ENCODE measurements at regions not wholly inside any gene's neighbourhood (a gene's known extent, or its start where the extent isn't known, plus 50 kb on each side); places are given as distances from the start of the nearest gene placed in this dataset.
"Not testable (repeated sequence)": the region's sequence is repeated elsewhere in the genome, so short reads cannot be mapped to it uniquely, and the experiment has no call there.

DNA sequence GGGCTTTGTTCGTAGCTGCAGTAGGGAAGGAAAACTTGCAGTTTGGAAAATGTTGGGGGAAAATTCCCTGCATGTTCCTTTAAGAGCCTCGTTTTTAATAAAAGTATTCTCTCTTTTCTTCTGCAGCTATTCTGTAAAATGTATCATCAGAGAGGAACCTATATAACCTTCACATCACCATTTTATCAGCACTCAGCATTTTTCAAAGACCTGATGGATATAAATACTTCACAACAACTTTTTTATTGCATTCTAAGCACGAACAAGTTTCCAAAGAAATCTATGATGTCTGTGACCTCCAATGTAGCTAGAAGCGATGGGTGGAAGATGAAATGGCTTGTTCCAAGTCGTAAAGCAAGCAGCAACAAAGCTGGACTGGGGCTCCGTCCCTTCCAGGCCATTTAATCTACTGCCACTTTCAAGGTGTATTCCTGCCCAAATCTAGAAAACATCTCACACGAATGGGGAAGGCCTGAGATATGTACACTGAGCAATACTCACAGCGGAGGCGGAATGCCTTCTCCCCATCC is 84.0 kb downstream of the NSUN2 start:
- no peaks in the 10 kb centered on the region for H3K4me1 Mint-ChIP-seq (ENCODE audit: unreplicated experiment)
- no peak overlapping the region for H3K4me3 Mint-ChIP-seq (ENCODE audit: unreplicated experiment)
- H3K27ac Mint-ChIP-seq (ENCODE audit: unreplicated experiment) = no peak overlapping the region
- TF ChIP-seq, protein P1, sequence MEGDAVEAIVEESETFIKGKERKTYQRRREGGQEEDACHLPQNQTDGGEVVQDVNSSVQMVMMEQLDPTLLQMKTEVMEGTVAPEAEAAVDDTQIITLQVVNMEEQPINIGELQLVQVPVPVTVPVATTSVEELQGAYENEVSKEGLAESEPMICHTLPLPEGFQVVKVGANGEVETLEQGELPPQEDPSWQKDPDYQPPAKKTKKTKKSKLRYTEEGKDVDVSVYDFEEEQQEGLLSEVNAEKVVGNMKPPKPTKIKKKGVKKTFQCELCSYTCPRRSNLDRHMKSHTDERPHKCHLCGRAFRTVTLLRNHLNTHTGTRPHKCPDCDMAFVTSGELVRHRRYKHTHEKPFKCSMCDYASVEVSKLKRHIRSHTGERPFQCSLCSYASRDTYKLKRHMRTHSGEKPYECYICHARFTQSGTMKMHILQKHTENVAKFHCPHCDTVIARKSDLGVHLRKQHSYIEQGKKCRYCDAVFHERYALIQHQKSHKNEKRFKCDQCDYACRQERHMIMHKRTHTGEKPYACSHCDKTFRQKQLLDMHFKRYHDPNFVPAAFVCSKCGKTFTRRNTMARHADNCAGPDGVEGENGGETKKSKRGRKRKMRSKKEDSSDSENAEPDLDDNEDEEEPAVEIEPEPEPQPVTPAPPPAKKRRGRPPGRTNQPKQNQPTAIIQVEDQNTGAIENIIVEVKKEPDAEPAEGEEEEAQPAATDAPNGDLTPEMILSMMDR (IDR thresholded peaks at IDR 0.05; ENCODE audit: unreplicated experiment) = no peak
- H3K36me3 Mint-ChIP-seq (ENCODE audit: low read depth, unreplicated experiment) = no peaks in the 10 kb centered on the region
- H3K9me3 Mint-ChIP-seq (ENCODE audit: unreplicated experiment) = no peaks in the 10 kb centered on the region
- no peak for DNase-seq (ENCODE audit: low spot score)
- H3K27me3 Mint-ChIP-seq (ENCODE audit: unreplicated experiment) = peaks cover 7% of the 10 kb centered on the region

DNA sequence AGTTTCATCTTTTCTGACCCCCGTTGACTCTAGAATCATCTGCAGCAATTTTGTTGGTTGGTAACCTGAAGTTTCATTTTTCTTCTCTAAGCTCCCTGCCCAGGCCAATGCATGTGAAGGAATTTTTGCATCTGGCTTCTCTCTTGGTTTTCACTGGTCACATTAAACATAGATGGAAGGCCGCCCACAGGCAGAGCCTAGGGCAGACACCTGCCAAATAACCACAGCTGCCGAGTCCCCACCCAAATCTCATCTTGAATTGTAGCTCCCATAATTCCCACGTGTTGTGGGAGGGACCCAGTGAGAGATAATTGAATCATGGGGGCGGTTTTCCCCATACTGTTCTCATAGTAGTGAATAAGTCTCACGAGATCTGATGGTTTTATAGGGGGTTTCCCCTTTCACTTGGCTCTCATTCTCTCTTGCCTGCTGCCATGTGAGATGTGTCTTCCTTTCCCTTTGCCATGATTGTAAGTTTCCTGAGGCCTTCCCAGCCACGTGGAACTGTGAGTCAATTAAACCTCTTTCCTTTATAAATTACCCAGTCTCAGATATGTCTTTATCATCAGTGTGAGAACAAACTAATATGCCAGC is 84.8 kb downstream of the NSUN2 start:
- not testable (repeated sequence) for H3K36me3 Mint-ChIP-seq (ENCODE audit: low read depth, unreplicated experiment)

DNA sequence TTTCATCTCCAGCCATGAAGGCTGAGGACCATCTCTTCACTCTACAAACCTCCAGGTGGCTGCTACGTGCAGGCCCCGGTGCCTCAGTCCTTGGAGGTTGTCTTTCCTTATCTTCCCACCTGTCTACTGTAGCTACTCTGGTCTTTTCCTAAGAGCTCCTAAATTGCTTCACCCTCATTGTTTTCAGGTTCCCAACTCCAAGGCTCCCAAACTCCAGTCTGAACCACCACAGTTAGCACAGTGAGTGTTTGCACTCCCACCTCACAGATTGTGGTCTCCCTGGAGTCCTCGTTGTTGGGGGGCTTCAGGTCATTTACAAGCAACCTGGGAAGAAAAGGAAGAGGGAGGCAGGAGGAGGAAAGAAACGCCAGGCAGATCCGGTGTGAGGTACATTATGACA is 85.3 kb downstream of the NSUN2 start:
- TF ChIP-seq, protein P1 (IDR thresholded peaks at IDR 0.05; ENCODE audit: unreplicated experiment) = no peak
- no peaks in the 10 kb centered on the region for H3K9me3 Mint-ChIP-seq (ENCODE audit: unreplicated experiment)
- peaks cover 8% of the 10 kb centered on the region for H3K27me3 Mint-ChIP-seq (ENCODE audit: unreplicated experiment)
- no peak overlapping the region for H3K27ac Mint-ChIP-seq (ENCODE audit: unreplicated experiment)
- H3K4me1 Mint-ChIP-seq (ENCODE audit: unreplicated experiment) = no peaks in the 10 kb centered on the region
- no peak for DNase-seq (ENCODE audit: low spot score)
- no peaks in the 10 kb centered on the region for H3K36me3 Mint-ChIP-seq (ENCODE audit: low read depth, unreplicated experiment)
- H3K4me3 Mint-ChIP-seq (ENCODE audit: unreplicated experiment) = no peak overlapping the region

More for the DNA sequence above, 84.8 kb downstream of the NSUN2 start:
- DNase-seq (ENCODE audit: low spot score); H3K9me3 Mint-ChIP-seq (ENCODE audit: unreplicated experiment); H3K4me3 Mint-ChIP-seq (ENCODE audit: unreplicated experiment); H3K27me3 Mint-ChIP-seq (ENCODE audit: unreplicated experiment); H3K27ac Mint-ChIP-seq (ENCODE audit: unreplicated experiment); H3K4me1 Mint-ChIP-seq (ENCODE audit: unreplicated experiment): not testable (repeated sequence)

DNA sequence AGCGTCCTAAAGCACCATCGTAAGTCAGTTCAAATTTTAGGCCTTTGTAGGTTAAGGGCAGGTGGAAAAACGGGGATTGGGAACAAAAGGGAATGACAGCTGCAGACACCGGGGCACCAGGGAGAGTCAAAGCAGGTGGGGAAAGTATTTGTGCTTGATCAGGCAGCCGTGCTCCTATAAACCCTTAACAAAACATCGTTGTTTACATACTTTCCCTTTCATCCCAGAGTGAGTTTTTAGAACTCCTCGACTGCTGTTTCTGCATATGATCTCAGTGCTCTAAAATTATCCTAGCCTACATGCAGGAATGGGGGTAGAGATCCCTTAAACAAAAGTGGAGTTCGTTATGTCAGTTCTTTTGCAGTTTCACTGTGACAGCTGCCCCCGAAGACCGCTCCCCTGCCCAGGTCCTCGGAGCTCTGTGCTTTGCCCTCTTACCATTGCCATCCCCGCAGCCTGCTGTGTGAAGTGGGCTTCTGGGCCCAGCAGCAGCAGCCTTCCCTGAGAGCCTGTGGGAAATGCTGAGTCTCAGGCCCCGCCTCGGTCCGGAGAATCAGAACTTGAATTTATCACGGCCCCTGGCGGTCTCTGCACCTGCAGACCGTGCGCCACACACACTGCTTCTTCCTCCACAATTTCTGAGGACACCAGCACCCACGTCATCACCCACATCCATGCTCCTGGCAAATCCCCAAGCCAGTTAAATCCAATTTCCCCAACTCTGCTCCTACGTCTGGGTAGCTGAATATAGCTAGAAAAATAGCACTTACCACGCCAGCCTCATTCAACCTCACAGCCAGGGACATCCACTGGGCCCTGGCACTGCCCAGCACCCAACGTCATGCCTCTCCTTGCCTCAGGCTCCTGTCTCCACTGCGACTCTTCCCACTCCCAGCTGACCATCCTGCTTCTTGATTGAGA is 86.8 kb downstream of the NSUN2 start:
- H3K4me3 Mint-ChIP-seq (ENCODE audit: unreplicated experiment) = no peak overlapping the region
- DNase-seq (ENCODE audit: low spot score) = no peak
- peak overlapping the region; percentile 12 for H3K27ac Mint-ChIP-seq (ENCODE audit: unreplicated experiment)
- H3K36me3 Mint-ChIP-seq (ENCODE audit: low read depth, unreplicated experiment) = no peaks in the 10 kb centered on the region
- H3K27me3 Mint-ChIP-seq (ENCODE audit: unreplicated experiment) = peaks cover 8% of the 10 kb centered on the region
- H3K9me3 Mint-ChIP-seq (ENCODE audit: unreplicated experiment) = no peaks in the 10 kb centered on the region
- H3K4me1 Mint-ChIP-seq (ENCODE audit: unreplicated experiment) = no peaks in the 10 kb centered on the region
- TF ChIP-seq, protein P1 (IDR thresholded peaks at IDR 0.05; ENCODE audit: unreplicated experiment) = no peak

DNA sequence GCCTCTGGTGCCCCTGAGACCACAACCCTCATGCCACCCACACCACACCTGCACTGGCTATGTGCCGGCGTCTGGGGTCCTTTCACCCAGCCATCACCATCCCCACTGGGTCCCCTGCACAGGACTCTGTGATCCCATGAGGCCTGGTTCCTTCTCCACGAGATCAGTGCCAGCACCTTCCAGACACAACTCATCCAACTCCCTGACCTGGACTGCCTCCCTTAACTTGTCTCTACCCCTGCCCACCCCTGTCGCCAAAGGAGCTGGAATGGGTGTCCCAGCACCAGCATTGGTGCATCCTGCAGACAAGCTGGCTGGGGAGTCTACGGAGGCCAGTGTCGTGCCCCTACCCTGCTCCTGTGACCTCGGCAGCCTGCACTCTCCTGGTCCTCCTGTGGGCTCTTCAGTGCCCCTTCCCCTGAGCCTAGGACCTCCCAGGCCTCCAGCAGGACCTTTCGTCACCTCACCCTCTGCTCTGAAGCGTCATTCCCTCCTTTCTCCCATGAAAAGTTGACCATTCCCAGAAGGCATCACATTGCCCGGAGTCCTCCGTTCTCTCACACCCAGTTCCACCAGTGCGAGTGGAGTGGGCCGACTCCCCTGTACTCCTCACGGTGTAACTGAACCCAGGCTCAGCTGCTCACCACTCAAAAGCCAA is 87.7 kb downstream of the NSUN2 start:
- TF ChIP-seq, protein P1 (IDR thresholded peaks at IDR 0.05; ENCODE audit: unreplicated experiment) = no peak
- Mint-ChIP-seq H3K4me3 (ENCODE audit: unreplicated experiment) (no peak overlapping the region), H3K36me3 (ENCODE audit: low read depth, unreplicated experiment) (no peaks in the 10 kb centered on the region), H3K9me3 (ENCODE audit: unreplicated experiment) (no peaks in the 10 kb centered on the region), H3K27me3 (ENCODE audit: unreplicated experiment) (peaks cover 4% of the 10 kb centered on the region), H3K27ac (ENCODE audit: unreplicated experiment) (no peak overlapping the region), H3K4me1 (ENCODE audit: unreplicated experiment) (no peaks in the 10 kb centered on the region)
- DNase-seq (ENCODE audit: low spot score) = no peak
